Caco-2 (cell line): ENCODE measurements at regions not wholly inside any gene's neighbourhood (a gene's known extent, or its start where the extent isn't known, plus 50 kb on each side); places are given as distances from the start of the nearest gene placed in this dataset.
"Not testable (repeated sequence)": the region's sequence is repeated elsewhere in the genome, so short reads cannot be mapped to it uniquely, and the experiment has no call there.

Experiments
- BruUV-seq: library from RNA; stranded (reverse); fragments of 400-500 nt; replicated peaks from 2 replicates; lab custom pipeline; 2021; lab: Mats Ljungman, UMichigan
- CTCF ChIA-PET: fragments of 300-600 bp; sonication (Branson Sonifier 250); formaldehyde crosslinking; loops from one replicate; lab custom pipeline; 2022; ENCODE audit warnings: antibody characterized with exemption; lab: Charles Lee
- POLR2A ChIA-PET: fragments of 300-600 bp; sonication (Branson Sonifier 250); formaldehyde crosslinking; loops from one replicate; lab custom pipeline; 2022; ENCODE audit warnings: antibody characterized with exemption; lab: Charles Lee
- DNase-seq, 2 experiments: peaks; one replicate each; pipeline versions ENCODE4 v3.0.0 to v3.0.0-alpha.2; 2020 to 2022
- H3K27me3 ChIP-seq: replicated peaks from 2 replicates; pipeline ENCODE4 v1.6.0; 2011; ENCODE audit warnings: low read length; ENCODE audit not compliant: control insufficient read depth, insufficient read depth
- H3K36me3 ChIP-seq: 2 replicates; pipeline ENCODE4 v1.5.1; 2011; ENCODE audit warnings: low read length; ENCODE audit not compliant: control insufficient read depth, insufficient read depth
- H3K4me1 ChIP-seq: fragments of 250-450 bp; sonication (Bioruptor Pico); 2 replicates; pipeline ENCODE4 v1.5.1; 2020; ENCODE audit warnings: mild to moderate bottlenecking
- H3K4me3 ChIP-seq: 2 replicates; pipeline ENCODE4 v1.5.1; 2011; ENCODE audit warnings: low read depth, mild to moderate bottlenecking, control low read depth, low read length
- H3K9me3 ChIP-seq: fragments of 250-450 bp; sonication (Bioruptor Pico); 2 replicates; pipeline ENCODE4 v1.5.1; 2020; ENCODE audit warnings: mild to moderate bottlenecking, moderate library complexity
- H3K27ac Mint-ChIP-seq: one replicate; pipeline ENCODE4 v1.8.0; 2022; ENCODE audit warnings: mixed read lengths; ENCODE audit not compliant: unreplicated experiment
- H3K27me3 Mint-ChIP-seq: one replicate; pipeline ENCODE4 v1.8.0; 2022; ENCODE audit warnings: mixed read lengths; ENCODE audit not compliant: insufficient read depth, unreplicated experiment
- H3K36me3 Mint-ChIP-seq: one replicate; pipeline ENCODE4 v1.8.0; 2022; ENCODE audit warnings: mild to moderate bottlenecking, mixed read lengths; ENCODE audit not compliant: insufficient read depth, unreplicated experiment
- H3K4me1 Mint-ChIP-seq: one replicate; pipeline ENCODE4 v1.8.0; 2022; ENCODE audit warnings: low read depth, mixed read lengths; ENCODE audit not compliant: unreplicated experiment
- H3K4me3 Mint-ChIP-seq: one replicate; pipeline ENCODE4 v1.8.0; 2022; ENCODE audit warnings: mild to moderate bottlenecking, moderate library complexity, mixed read lengths; ENCODE audit not compliant: unreplicated experiment
- H3K9me3 Mint-ChIP-seq: one replicate; pipeline ENCODE4 v1.8.0; 2022; ENCODE audit warnings: mixed read lengths; ENCODE audit not compliant: unreplicated experiment
- CTCF ChIP-seq, 2 experiments: fragments of 200-600 bp in 1 of 2; IDR thresholded peaks; 1 replicate in 1 of 2; 2 replicates in 1 of 2; pipeline versions ENCODE4 v1.5.1 to v1.8.0; 2011 to 2022; ENCODE audit warnings: antibody characterized with exemption in 1 of 2, control low read depth in 1 of 2, inconsistent platforms in 1 of 2, low read depth in 1 of 2, low read length in 1 of 2, mild to moderate bottlenecking in 1 of 2, moderate library complexity in 1 of 2; ENCODE audit not compliant: insufficient read depth in 1 of 2, severe bottlenecking in 1 of 2, unreplicated experiment in 1 of 2
- intact Hi-C: fragments of 100-400 bp; cut with micrococcal nuclease; formaldehyde crosslinking; loops from one replicate; pipeline ENCODE4 v1.10.0; 2022; ENCODE audit not compliant: unreplicated experiment

GRCh38 chrX:44054863-44055601 lies 81.8 kb upstream of the NDP start:
- CTCF ChIA-PET, result no interaction called here
- intact Hi-C loops, result no loop called here
- no peak for TF ChIP-seq CTCF (IDR thresholded peaks at IDR 0.05; ENCODE audit: insufficient read depth in 1 of 2, low read depth in 1 of 2, low read length in 1 of 2, severe bottlenecking in 1 of 2, unreplicated experiment in 1 of 2)
- H3K4me1 Mint-ChIP-seq, result no peaks in the 10 kb centered on the region
- H3K4me3 ChIP-seq, result no peak overlapping the region
- no peaks in the 10 kb centered on the region for H3K36me3 Mint-ChIP-seq
- H3K36me3 ChIP-seq, result no peaks in the 10 kb centered on the region
- no peak overlapping the region for H3K4me3 Mint-ChIP-seq
- H3K4me1 ChIP-seq, result no peaks in the 10 kb centered on the region
- H3K9me3 Mint-ChIP-seq, result no peaks in the 10 kb centered on the region
- no peak overlapping the region for H3K27ac Mint-ChIP-seq
- DNase-seq, result no peak
- no peaks in the 10 kb centered on the region for H3K9me3 ChIP-seq
- no TSS peak for BruUV-seq
- POLR2A ChIA-PET, result no interaction called here
- H3K27me3 Mint-ChIP-seq, result no peaks in the 10 kb centered on the region
- no peaks in the 10 kb centered on the region for H3K27me3 ChIP-seq

- H3K9me3 ChIP-seq, DNase-seq, POLR2A ChIA-PET, H3K27me3 ChIP-seq, H3K27me3 Mint-ChIP-seq, H3K36me3 Mint-ChIP-seq, H3K4me1 Mint-ChIP-seq, H3K27ac Mint-ChIP-seq, H3K9me3 Mint-ChIP-seq, H3K36me3 ChIP-seq, CTCF ChIA-PET, intact Hi-C loops, H3K4me1 ChIP-seq, H3K4me3 ChIP-seq, BruUV-seq, H3K4me3 Mint-ChIP-seq: not testable (repeated sequence)
These were observed 71.9 kb upstream of the NDP start for GRCh38 chrX:44045106-44045505.

GRCh38 chrX:44043496-44043895 lies 70.3 kb upstream of the NDP start:
- ChIA-PET CTCF (no interaction called here), POLR2A (no interaction called here)
- H3K4me1 ChIP-seq, result no peaks in the 10 kb centered on the region
- H3K4me3 Mint-ChIP-seq, result no peak overlapping the region
- H3K4me1 Mint-ChIP-seq, result no peaks in the 10 kb centered on the region
- no peaks in the 10 kb centered on the region for H3K36me3 Mint-ChIP-seq
- no peaks in the 10 kb centered on the region for H3K36me3 ChIP-seq
- H3K9me3 ChIP-seq, result no peaks in the 10 kb centered on the region
- TF ChIP-seq CTCF (IDR thresholded peaks at IDR 0.05; ENCODE audit: insufficient read depth in 1 of 2, low read depth in 1 of 2, low read length in 1 of 2, severe bottlenecking in 1 of 2, unreplicated experiment in 1 of 2), result no peak
- no peak for DNase-seq
- H3K27ac Mint-ChIP-seq, result no peak overlapping the region
- H3K9me3 Mint-ChIP-seq, result no peaks in the 10 kb centered on the region
- H3K27me3 ChIP-seq, result no peaks in the 10 kb centered on the region
- H3K4me3 ChIP-seq, result no peak overlapping the region
- H3K27me3 Mint-ChIP-seq, result no peaks in the 10 kb centered on the region
- intact Hi-C loops, result no loop called here
- no TSS peak for BruUV-seq
